NCI-H524 treated with DMSO at 0.1 percent for 48 hours (cell line): ENCODE measurements at regions not wholly inside any gene's neighbourhood (a gene's known extent, or its start where the extent isn't known, plus 50 kb on each side); places are given as distances from the start of the nearest gene placed in this dataset.
"Not testable (repeated sequence)": the region's sequence is repeated elsewhere in the genome, so short reads cannot be mapped to it uniquely, and the experiment has no call there.

Source experiments
- DNase-seq: peaks from one replicate; lab custom pipeline; 2025; lab: John Stamatoyannopoulos, UW

- no peak for DNase-seq
Measured at GRCh38 chr5:33068786-33069185, 357.7 kb downstream of the NPR3 start.

DNA sequence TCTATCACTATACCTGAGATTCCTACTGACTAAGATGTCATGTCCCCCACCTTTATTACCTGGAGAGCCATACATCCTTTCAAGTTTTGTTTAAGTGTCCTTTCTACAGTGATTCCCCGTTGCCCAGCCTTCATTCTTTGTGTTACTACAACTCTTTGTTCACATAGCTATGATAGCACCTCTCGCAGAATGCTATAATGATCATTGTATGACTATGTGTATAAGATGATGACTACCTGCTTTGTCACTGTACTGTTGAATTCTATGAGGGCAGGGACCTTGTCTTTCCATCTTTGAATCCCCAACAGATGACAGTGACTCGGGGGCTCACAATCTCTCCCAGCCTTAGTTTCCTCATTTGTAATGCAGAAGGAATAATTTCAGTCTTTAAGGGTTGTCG is 361.2 kb downstream of the NPR3 start:
- no peak for DNase-seq

GRCh38 chr5:33072726-33073125 is 361.6 kb downstream of the NPR3 start:
- no peak for DNase-seq

- no peak for DNase-seq
Measured at GRCh38 chr5:33073881-33074327, 362.8 kb downstream of the NPR3 start.

DNA sequence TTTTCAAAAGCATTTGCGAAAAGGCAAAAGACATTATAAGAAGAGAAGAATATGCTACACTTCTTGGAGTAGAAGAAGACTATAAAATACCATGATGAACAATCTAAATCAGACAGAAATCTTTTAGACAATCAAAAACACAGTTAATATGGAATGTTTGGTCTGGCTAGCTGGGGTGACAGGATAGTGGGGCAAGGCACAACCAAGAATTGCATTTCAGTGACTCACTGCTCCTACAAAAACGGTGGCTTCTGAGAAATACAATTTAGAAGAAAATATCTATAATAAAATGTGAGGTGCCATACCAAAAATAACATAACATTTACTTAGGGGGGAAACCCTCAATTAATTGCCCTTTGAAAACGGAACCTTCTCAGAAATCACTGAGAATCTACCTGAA is 363.4 kb downstream of the NPR3 start:
- no peak for DNase-seq

- DNase-seq: no peak
Measured at GRCh38 chr5:33075731-33076130, 364.6 kb downstream of the NPR3 start.

- DNase-seq: no peak
Measured at GRCh38 chr5:33079548-33079947, 361.2 kb upstream of the TARS1 start.

- DNase-seq: no peak
Measured at GRCh38 chr5:33080287-33080686, 360.5 kb upstream of the TARS1 start.

GRCh38 chr5:33088176-33088575 is 352.6 kb upstream of the TARS1 start:
- DNase-seq: no peak

GRCh38 chr5:33091571-33092363 is 349.0 kb upstream of the TARS1 start:
- no peak for DNase-seq

DNA sequence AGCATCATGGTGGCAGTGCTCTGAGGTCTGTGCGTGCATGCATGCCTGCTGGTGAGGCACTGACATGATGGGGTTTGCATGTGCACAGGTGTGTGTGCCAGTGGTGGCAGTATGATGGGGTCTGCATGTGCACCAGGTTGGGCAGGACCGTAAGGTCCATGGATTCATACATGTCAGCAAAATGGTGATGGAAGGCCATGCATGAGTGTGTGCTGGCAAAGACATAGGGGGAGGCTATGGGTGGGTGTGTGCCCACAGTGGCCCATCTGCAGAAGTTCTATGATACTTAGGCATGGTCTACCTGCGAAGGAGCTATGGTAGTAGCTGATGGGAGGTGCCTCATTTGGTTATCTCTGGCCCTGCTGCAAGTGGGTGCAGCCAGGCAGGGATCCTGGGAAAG is 348.0 kb upstream of the TARS1 start:
- no peak for DNase-seq

- DNase-seq: no peak
Measured at GRCh38 chr5:33102551-33102950, 338.2 kb upstream of the TARS1 start.

DNA sequence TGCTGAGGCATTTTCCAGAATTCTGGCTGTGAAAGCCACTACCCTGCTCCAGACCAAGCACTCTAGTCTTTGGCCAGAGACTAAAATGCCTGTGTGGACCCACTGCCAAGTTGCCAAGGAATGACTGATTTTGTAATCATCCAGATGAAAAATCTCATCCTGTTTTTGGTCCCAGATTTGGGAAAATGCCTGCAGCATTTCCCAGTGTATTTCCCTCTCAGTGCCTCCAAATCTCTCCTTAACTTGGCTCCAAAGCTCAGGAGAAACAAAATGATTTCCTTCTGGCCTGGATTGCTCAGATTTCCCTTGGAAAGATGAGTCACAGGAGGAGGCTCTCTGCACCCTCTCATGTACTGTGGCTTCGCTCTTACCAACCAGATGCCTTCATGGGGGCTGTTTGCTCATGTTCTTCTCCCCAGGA is 335.2 kb upstream of the TARS1 start:
- no peak for DNase-seq

DNA sequence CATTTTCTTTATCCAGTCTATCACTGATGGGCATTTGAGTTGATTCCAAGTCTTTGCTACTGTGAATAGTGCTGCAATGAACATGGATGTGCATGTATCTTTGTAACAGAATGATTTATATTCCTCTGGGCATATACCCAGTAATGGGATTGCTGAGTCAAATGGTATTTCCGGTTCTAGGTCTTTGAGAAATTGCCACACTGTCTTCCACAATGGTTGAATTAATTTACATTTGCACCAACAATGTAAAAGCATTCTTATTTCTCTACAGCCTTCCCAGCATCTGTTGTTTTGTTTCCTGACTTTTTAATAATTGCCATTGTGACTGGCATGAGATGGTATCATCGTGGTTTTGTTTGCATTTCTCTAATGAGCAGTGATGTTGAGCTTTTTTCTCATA is 330.3 kb upstream of the TARS1 start:
- not testable (repeated sequence) for DNase-seq

GRCh38 chr5:33114361-33114760 is 326.4 kb upstream of the TARS1 start:
- DNase-seq: no peak

- DNase-seq: no peak
Measured at GRCh38 chr5:33115467-33115866, 325.3 kb upstream of the TARS1 start.

DNA sequence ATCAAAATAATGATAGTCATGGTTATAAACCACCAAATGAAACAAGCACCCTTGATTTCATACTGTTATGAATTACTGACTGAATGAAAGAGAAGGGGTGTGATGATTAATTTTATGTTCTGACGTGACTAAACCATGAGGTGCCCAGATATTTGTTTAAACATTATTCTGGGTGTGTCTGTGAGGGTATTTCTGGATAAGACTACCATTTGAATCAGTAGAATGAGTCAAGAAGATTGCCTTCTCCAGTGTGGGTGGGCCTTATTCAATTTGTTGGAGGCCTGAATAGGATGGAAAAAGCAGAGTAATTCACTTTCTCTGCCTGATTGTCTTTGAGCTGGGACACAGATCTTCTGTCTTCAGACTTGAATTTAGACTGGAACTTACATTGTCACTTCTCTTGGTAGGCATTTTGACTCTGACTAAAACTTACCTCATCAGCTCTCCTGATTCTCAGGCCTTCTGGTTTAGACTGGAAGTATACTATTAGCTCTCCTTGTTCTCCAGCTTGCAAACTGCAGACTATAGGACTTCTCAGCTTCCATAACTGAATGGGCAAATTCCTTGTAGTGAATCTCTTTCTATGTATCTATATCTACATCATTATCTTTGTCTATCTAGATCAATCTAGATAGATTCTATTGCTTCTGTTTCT is 321.9 kb upstream of the TARS1 start:
- DNase-seq: no peak

DNA sequence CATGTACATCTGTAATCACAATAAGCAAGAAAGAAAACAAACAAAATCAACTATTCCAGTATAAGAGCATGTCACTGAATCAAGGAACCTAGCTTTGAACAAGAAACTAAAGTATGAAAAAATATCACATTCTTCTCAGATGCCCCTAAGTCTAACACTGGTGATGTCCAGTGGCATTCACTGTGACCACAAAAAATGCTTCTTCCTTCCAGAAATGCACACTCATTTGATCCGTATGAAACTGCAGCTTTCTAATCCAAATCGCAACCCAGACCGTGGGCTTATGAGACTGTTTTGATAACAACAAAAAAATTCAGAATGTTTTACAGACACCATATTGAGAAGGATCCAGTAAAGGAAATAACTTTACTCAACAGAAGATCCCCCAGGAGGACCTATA is 320.1 kb upstream of the TARS1 start:
- no peak for DNase-seq

GRCh38 chr5:33129309-33129708 is 311.5 kb upstream of the TARS1 start:
- DNase-seq: no peak

GRCh38 chr5:33136785-33137184 is 304.0 kb upstream of the TARS1 start:
- no peak for DNase-seq

- not testable (repeated sequence) for DNase-seq
Measured at GRCh38 chr5:33138145-33138544, 302.6 kb upstream of the TARS1 start.

GRCh38 chr5:33143405-33144123 is 297.2 kb upstream of the TARS1 start:
- no peak for DNase-seq

GRCh38 chr5:33146881-33147280 is 293.9 kb upstream of the TARS1 start:
- DNase-seq: no peak
